Keratinocyte (primary cell): ENCODE measurements at regions not wholly inside any gene's neighbourhood (a gene's known extent, or its start where the extent isn't known, plus 50 kb on each side); places are given as distances from the start of the nearest gene placed in this dataset.

Experiments
- EZH2 ChIP-seq: IDR thresholded peaks from one replicate; pipeline ENCODE4 v1.6.1; 2012; ENCODE audit warnings: inconsistent platforms, mild to moderate bottlenecking, low read length, moderate library complexity
- TF ChIP-seq, protein P1 (sequence below), 3 experiments: IDR thresholded peaks in 1 of 3; conservative IDR thresholded peaks in 1 of 3; optimal IDR thresholded peaks in 1 of 3; 2 replicates in 2 of 3; 3 replicates in 1 of 3; pipeline versions ENCODE3 to v1.5.1; 2011; ENCODE audit warnings: low read length in 3 of 3, mild to moderate bottlenecking in 3 of 3, moderate library complexity in 2 of 3, control low read depth in 1 of 3, inconsistent platforms in 1 of 3; ENCODE audit not compliant: insufficient read depth in 2 of 3; ENCODE audit errors: extremely low read depth in 1 of 3

DNA sequence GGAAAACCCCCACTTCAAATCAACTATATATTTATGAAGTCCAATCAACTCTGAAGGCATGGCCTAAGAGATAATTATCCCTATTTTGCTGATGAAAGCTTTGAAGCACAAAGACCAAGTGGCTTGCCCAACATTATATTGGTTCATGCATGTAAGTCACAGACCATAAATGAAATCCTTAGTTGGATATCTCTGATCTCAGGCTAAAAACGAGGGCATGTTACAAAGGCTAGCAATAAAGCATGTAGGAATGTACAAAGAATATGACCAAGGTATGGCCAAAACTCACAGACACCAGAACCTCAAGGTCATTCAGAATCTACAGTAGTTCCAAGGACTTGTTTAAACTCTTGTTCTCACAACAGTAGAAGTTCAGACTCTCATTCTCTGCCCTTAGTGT is 100.2 kb upstream of the SESN3 start:
- TF ChIP-seq, protein P1, sequence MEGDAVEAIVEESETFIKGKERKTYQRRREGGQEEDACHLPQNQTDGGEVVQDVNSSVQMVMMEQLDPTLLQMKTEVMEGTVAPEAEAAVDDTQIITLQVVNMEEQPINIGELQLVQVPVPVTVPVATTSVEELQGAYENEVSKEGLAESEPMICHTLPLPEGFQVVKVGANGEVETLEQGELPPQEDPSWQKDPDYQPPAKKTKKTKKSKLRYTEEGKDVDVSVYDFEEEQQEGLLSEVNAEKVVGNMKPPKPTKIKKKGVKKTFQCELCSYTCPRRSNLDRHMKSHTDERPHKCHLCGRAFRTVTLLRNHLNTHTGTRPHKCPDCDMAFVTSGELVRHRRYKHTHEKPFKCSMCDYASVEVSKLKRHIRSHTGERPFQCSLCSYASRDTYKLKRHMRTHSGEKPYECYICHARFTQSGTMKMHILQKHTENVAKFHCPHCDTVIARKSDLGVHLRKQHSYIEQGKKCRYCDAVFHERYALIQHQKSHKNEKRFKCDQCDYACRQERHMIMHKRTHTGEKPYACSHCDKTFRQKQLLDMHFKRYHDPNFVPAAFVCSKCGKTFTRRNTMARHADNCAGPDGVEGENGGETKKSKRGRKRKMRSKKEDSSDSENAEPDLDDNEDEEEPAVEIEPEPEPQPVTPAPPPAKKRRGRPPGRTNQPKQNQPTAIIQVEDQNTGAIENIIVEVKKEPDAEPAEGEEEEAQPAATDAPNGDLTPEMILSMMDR (optimal IDR thresholded peaks at IDR 0.05 in 1 of 3, IDR thresholded peaks at IDR 0.05 in 1 of 3, conservative IDR thresholded peaks at IDR 0.05 in 1 of 3; ENCODE audit: extremely low read depth in 1 of 3, insufficient read depth in 2 of 3, low read length in 3 of 3), result no peak
- TF ChIP-seq EZH2, result no peak
